H1 (cell line): ENCODE measurements at regions not wholly inside any gene's neighbourhood (a gene's known extent, or its start where the extent isn't known, plus 50 kb on each side); places are given as distances from the start of the nearest gene placed in this dataset.

Experiments used
- CTCF ChIA-PET: fragments of 300-600 bp; sonication (Branson Sonifier 250); formaldehyde crosslinking; loops from one replicate; lab custom pipeline; 2021; ENCODE audit not compliant: partially characterized antibody; lab: Charles Lee
- POLR2A ChIA-PET: fragments of 300-600 bp; sonication (Branson Sonifier 250); formaldehyde crosslinking; loops from one replicate; lab custom pipeline; 2021; ENCODE audit warnings: inconsistent platforms; ENCODE audit not compliant: partially characterized antibody; lab: Charles Lee
- DNase-seq, 2 experiments: peaks; one replicate each; pipeline versions ENCODE4 v3.0.0 to v3.0.0-alpha.2; 2010 to 2022; ENCODE audit warnings: low spot score in 2 of 2, low read depth in 1 of 2, mixed read lengths in 1 of 2
- FAIRE-seq: peaks from 2 replicates; lab custom pipeline; 2011; peaks lifted over from hg19 to GRCh38; lab: Jason Lieb, UNC
- H2AFZ ChIP-seq: 2 replicates; pipeline ENCODE4 v1.8.1; 2012; ENCODE audit warnings: low read length, inconsistent platforms
- H2AK5ac ChIP-seq: 2 replicates; pipeline ENCODE4 v1.6.1; 2013; ENCODE audit warnings: low read depth, low read length
- H2BK120ac ChIP-seq: replicated peaks from 2 replicates; pipeline ENCODE3; 2013; ENCODE audit warnings: low read depth, low read length, inconsistent platforms
- H2BK12ac ChIP-seq: 2 replicates; pipeline ENCODE4 v1.6.1; 2013; ENCODE audit warnings: low read depth, low read length
- H2BK15ac ChIP-seq: 2 replicates; pipeline ENCODE4 v1.6.1; 2013; ENCODE audit warnings: low read length
- H2BK20ac ChIP-seq: 2 replicates; pipeline ENCODE4 v1.6.1; 2013; ENCODE audit warnings: low read length
- H2BK5ac ChIP-seq: 2 replicates; pipeline ENCODE4 v1.6.1; 2013; ENCODE audit warnings: low read depth, low read length
- H3K14ac ChIP-seq: 2 replicates; pipeline ENCODE4 v1.6.1; 2013; ENCODE audit warnings: inconsistent platforms; ENCODE audit not compliant: insufficient read length
- H3K18ac ChIP-seq: 2 replicates; pipeline ENCODE4 v1.6.1; 2013; ENCODE audit warnings: low read length; ENCODE audit errors: extremely low read depth
- H3K23ac ChIP-seq: 2 replicates; pipeline ENCODE4 v1.6.1; 2013; ENCODE audit warnings: inconsistent platforms; ENCODE audit not compliant: insufficient read length
- H3K23me2 ChIP-seq: 2 replicates; pipeline ENCODE4 v1.6.1; 2013; ENCODE audit warnings: low read depth, low read length
- H3K27ac ChIP-seq: 2 replicates; pipeline ENCODE4 v1.6.1; 2011; ENCODE audit warnings: low read depth, low read length, inconsistent platforms
- H3K27me3 ChIP-seq, 4 experiments: replicated peaks in 1 of 4; 1 replicate in 1 of 4; 2 replicates in 3 of 4; pipeline versions ENCODE4 v1.6.1 to v1.8.1; 2011 to 2013; ENCODE audit warnings: low read length in 3 of 4, mild to moderate bottlenecking in 3 of 4, inconsistent platforms in 2 of 4, mixed read lengths in 2 of 4, moderate library complexity in 1 of 4; ENCODE audit not compliant: control insufficient read depth in 3 of 4, insufficient read depth in 3 of 4; ENCODE audit errors: extremely low read depth in 1 of 4
- H3K36me3 ChIP-seq, 4 experiments: 2 replicates each; pipeline versions ENCODE4 v1.6.1 to v1.8.1; 2011 to 2013; ENCODE audit warnings: mild to moderate bottlenecking in 4 of 4, low read length in 3 of 4, moderate library complexity in 2 of 4, control low read depth in 1 of 4, inconsistent platforms in 1 of 4; ENCODE audit not compliant: insufficient read depth in 4 of 4, control insufficient read depth in 2 of 4
- H3K4ac ChIP-seq: replicated peaks from 2 replicates; pipeline ENCODE3; 2013; ENCODE audit warnings: low read length, low read depth, mixed read lengths, inconsistent platforms; ENCODE audit not compliant: insufficient read length
- H3K4me1 ChIP-seq, 4 experiments: replicated peaks in 1 of 4; 1 replicate in 1 of 4; 2 replicates in 3 of 4; pipeline versions ENCODE4 v1.6.1 to v1.8.1; 2011 to 2013; ENCODE audit warnings: low read length in 3 of 4, inconsistent platforms in 2 of 4, mixed read lengths in 1 of 4; ENCODE audit not compliant: insufficient read depth in 4 of 4, control insufficient read depth in 3 of 4
- H3K4me2 ChIP-seq, 2 experiments: 2 replicates each; pipeline versions ENCODE4 v1.6.1 to v1.8.1; 2011 to 2013; ENCODE audit warnings: low read depth in 2 of 2, low read length in 2 of 2, control low read depth in 1 of 2, inconsistent platforms in 1 of 2, mild to moderate bottlenecking in 1 of 2; ENCODE audit not compliant: insufficient read depth in 1 of 2
- H3K4me3 ChIP-seq, 4 experiments: fragments of 200-600, 300-600 bp in 1 of 4; sonication (generic), shearing (Covaris generic), sonication (Bioruptor Twin) in 1 of 4; 2 replicates each; pipeline versions ENCODE4 v1.5.1 to v1.8.1; 2011 to 2016; ENCODE audit warnings: low read length in 4 of 4, low read depth in 3 of 4, control low read depth in 2 of 4, inconsistent platforms in 2 of 4, mild to moderate bottlenecking in 2 of 4, mixed read lengths in 1 of 4, moderate library complexity in 1 of 4; ENCODE audit not compliant: insufficient read depth in 2 of 4; ENCODE audit errors: extremely low read depth in 1 of 4
- H3K56ac ChIP-seq: replicated peaks from 2 replicates; pipeline ENCODE3; 2013; ENCODE audit warnings: low read depth, mild to moderate bottlenecking, mixed read lengths, low read length, inconsistent platforms; ENCODE audit not compliant: insufficient read length
- H3K79me1 ChIP-seq: 2 replicates; pipeline ENCODE4 v1.6.1; 2013; ENCODE audit warnings: low read depth, low read length, control low read depth
- H3K79me2 ChIP-seq, 2 experiments: 2 replicates each; pipeline versions ENCODE4 v1.6.1 to v1.8.1; 2012 to 2013; ENCODE audit warnings: low read length in 2 of 2, mild to moderate bottlenecking in 2 of 2, inconsistent platforms in 1 of 2; ENCODE audit not compliant: insufficient read depth in 2 of 2, control insufficient read depth in 1 of 2
- H3K9ac ChIP-seq, 4 experiments: replicated peaks in 1 of 4; 1 replicate in 1 of 4; 2 replicates in 3 of 4; pipeline versions ENCODE4 v1.6.1 to v1.8.1; 2011 to 2013; ENCODE audit warnings: low read depth in 3 of 4, low read length in 3 of 4, control low read depth in 2 of 4, mild to moderate bottlenecking in 2 of 4, moderate library complexity in 2 of 4, inconsistent platforms in 1 of 4; ENCODE audit errors: extremely low read depth in 1 of 4
- H3K9me3 ChIP-seq, 2 experiments: 2 replicates each; pipeline versions ENCODE4 v1.6.1 to v1.8.1; 2012 to 2013; ENCODE audit warnings: mild to moderate bottlenecking in 2 of 2, moderate library complexity in 2 of 2, control low read depth in 1 of 2, inconsistent platforms in 1 of 2, low read depth in 1 of 2, low read length in 1 of 2, mixed read lengths in 1 of 2; ENCODE audit not compliant: insufficient read depth in 2 of 2
- H4K20me1 ChIP-seq, 2 experiments: replicated peaks in 1 of 2; 2 replicates each; pipeline versions ENCODE3 to v1.8.1; 2011 to 2013; ENCODE audit warnings: inconsistent platforms in 2 of 2, low read length in 2 of 2, mild to moderate bottlenecking in 1 of 2; ENCODE audit not compliant: insufficient read depth in 2 of 2, control insufficient read depth in 1 of 2
- H4K5ac ChIP-seq: 2 replicates; pipeline ENCODE4 v1.6.1; 2013; ENCODE audit warnings: low read length, low read depth, mixed read lengths, inconsistent platforms; ENCODE audit not compliant: insufficient read length
- H4K8ac ChIP-seq: 2 replicates; pipeline ENCODE4 v1.8.0; 2013; ENCODE audit warnings: mild to moderate bottlenecking, moderate library complexity, low read length, inconsistent platforms; ENCODE audit not compliant: insufficient read depth; ENCODE audit errors: extremely low read depth
- H4K91ac ChIP-seq: replicated peaks from 2 replicates; pipeline ENCODE3; 2013; ENCODE audit warnings: low read length, mixed read lengths, inconsistent platforms; ENCODE audit not compliant: insufficient read length
- HDAC2 ChIP-seq, 2 experiments: fragments of 300-600 bp in 1 of 2; sonication (generic) in 1 of 2; IDR thresholded peaks; 2 replicates each; pipeline ENCODE4 v1.6.1; 2011 to 2012; ENCODE audit warnings: low read depth in 2 of 2, low read length in 2 of 2, mild to moderate bottlenecking in 2 of 2, moderate library complexity in 2 of 2, borderline replicate concordance in 1 of 2, inconsistent platforms in 1 of 2
- MAFK ChIP-seq: IDR thresholded peaks from 2 replicates; pipeline ENCODE4 v1.6.1; 2012; ENCODE audit warnings: low read depth, mild to moderate bottlenecking, improper control_type of control experiment, low read length
- PHF8 ChIP-seq: fragments of 200-600 bp; sonication (generic); conservative IDR thresholded peaks from 2 replicates; pipeline ENCODE4 v1.7.1; 2012; ENCODE audit warnings: low read depth, mild to moderate bottlenecking, inconsistent platforms, low read length, moderate library complexity
- RXRA ChIP-seq: IDR thresholded peaks from 2 replicates; pipeline ENCODE4 v1.6.1; 2011; ENCODE audit warnings: low read depth, mild to moderate bottlenecking, low read length, moderate library complexity; ENCODE audit not compliant: insufficient read depth
- SIX5 ChIP-seq: IDR thresholded peaks from 2 replicates; pipeline ENCODE4 v1.6.1; 2011; ENCODE audit warnings: mild to moderate bottlenecking, low read depth, low read length
- ZNF274 ChIP-seq: IDR thresholded peaks from 2 replicates; pipeline ENCODE4 v1.7.0; 2012; ENCODE audit warnings: low read length, borderline replicate concordance; ENCODE audit errors: extremely low read depth
- WGBS, 2 experiments: shearing (Covaris generic) in 1 of 2; methylation state at CpG; one replicate each; pipeline versions ENCODE4 v1.1.6 to v1.1.7; 2013 to 2015; ENCODE audit warnings: low lambda C conversion rate in 2 of 2, mixed read lengths in 2 of 2, inconsistent platforms in 1 of 2, low coverage in 1 of 2, missing lambda C conversion rate in 1 of 2; ENCODE audit not compliant: insufficient replicate concordance in 2 of 2, insufficient coverage in 1 of 2, insufficient read length in 1 of 2; ENCODE audit errors: extremely low coverage in 1 of 2, missing lambda C conversion rate in 1 of 2; 5-methylcytosine and 5-hydroxymethylcytosine counted together

DNA sequence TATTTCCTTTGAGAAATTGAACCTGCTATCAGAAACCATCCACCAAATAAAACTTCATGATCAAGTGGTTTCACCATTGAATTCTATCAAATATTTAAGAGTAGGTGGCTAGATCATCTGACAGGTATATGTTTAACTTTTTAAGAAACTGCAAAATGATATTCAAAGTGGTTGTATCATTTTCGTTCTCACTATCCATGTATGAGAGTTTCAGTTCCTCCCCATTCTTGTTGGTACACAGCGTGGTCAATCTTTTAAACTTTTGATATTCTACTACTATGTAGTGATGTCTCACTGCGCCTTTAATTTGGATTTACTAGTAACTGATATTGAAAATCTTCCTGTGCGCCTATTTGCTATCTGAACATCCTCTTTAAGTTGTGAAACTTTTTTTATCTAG, 163.7 kb downstream of the CYB561 start:
- ChIA-PET POLR2A (no interaction called here), CTCF (no interaction called here)
- Histone ChIP-seq H3K4me1 (no peaks in the 10 kb centered on the region), H2BK12ac (no peak overlapping the region), H2BK120ac (no peak overlapping the region), H4K91ac (no peak overlapping the region), H3K79me1 (no peaks in the 10 kb centered on the region), H3K4me3 (no peak overlapping the region), H2AK5ac (no peak overlapping the region), H2BK5ac (no peak overlapping the region), H3K23ac (no peak overlapping the region), H3K27ac (no peak overlapping the region), H3K18ac (no peak overlapping the region), H3K4ac (no peak overlapping the region), H3K9me3 (peaks cover 5 to 7% of the 10 kb centered on the region in 2 experiments; a peak in 2 of 4 replicates), H2BK20ac (no peak overlapping the region), H3K27me3 (no peaks in the 10 kb centered on the region), H3K56ac (no peak overlapping the region), H3K79me2 (no peaks in the 10 kb centered on the region), H4K20me1 (no peaks in the 10 kb centered on the region), H3K23me2 (no peaks in the 10 kb centered on the region), H3K9ac (no peak overlapping the region), H3K36me3 (no peaks in the 10 kb centered on the region), H4K5ac (no peak overlapping the region), H3K4me2 (no peak overlapping the region), H3K14ac (no peak overlapping the region), H2AFZ (no peak overlapping the region), H2BK15ac (no peak overlapping the region), H4K8ac (no peak overlapping the region)
- DNase-seq (no peak), FAIRE-seq (no peak)
- WGBS, 2 experiments = 88% methylated on average over 4 of the region's 4 CpGs; no CpG with 5 or more reads in 1 of the 2 experiments
- no peak for TF ChIP-seq RXRA
- no peak for TF ChIP-seq HDAC2 (IDR thresholded peaks at IDR 0.05; ENCODE audit: borderline replicate concordance in 1 of 2, low read depth in 2 of 2, low read length in 2 of 2)
- TF ChIP-seq SIX5 = no peak
- TF ChIP-seq PHF8 = no peak
- no peak for TF ChIP-seq ZNF274
- no peak for TF ChIP-seq MAFK
